ENCODE measurements at regions not wholly inside any gene's neighbourhood (a gene's known extent, or its start where the extent isn't known, plus 50 kb on each side); places are given as distances from the start of the nearest gene placed in this dataset.

GRCh38 chr3:28018925-28019718 lies 222.3 kb upstream of the CMC1 start:
- TF ChIP-seq CTCF (IDR thresholded peaks at IDR 0.05) (no peak), POLR2A (IDR thresholded peaks at IDR 0.05) (no peak)

All from adrenal gland (tissue), 5 donors.